Right cardiac atrium (tissue), 5 donors: ENCODE measurements at regions not wholly inside any gene's neighbourhood (a gene's known extent, or its start where the extent isn't known, plus 50 kb on each side); places are given as distances from the start of the nearest gene placed in this dataset.

Experiments
- ATAC-seq, 2 donors: fragments of 200-7000 bp; cut with Tn5 transposase; one replicate each; pipeline versions ENCODE4 v1.8.0 to v1.9.1; 2020; ENCODE audit warnings: moderate library complexity in 2 of 2, mild to moderate bottlenecking in 1 of 2
- DNase-seq, 3 donors: peaks; one replicate each; pipeline ENCODE4 v3.0.0-alpha.2; 2020
- H3K27ac ChIP-seq: one replicate; pipeline ENCODE4 v1.5.1; 2013; ENCODE audit warnings: mild to moderate bottlenecking, low read length, control low read depth, moderate library complexity
- H3K27me3 ChIP-seq: one replicate; pipeline ENCODE4 v1.6.1; 2013; ENCODE audit not compliant: control insufficient read depth, insufficient read depth
- H3K4me1 ChIP-seq: one replicate; pipeline ENCODE4 v1.6.1; 2013; ENCODE audit warnings: low read length; ENCODE audit not compliant: control insufficient read depth, insufficient read depth
- H3K4me3 ChIP-seq: one replicate; pipeline ENCODE4 v1.5.1; 2013; ENCODE audit warnings: low read length, control low read depth
- H3K9me3 ChIP-seq: one replicate; pipeline ENCODE4 v1.6.1; 2013; ENCODE audit warnings: low read length; ENCODE audit not compliant: control insufficient read depth
- WGBS: extraction: QIAGEN DNeasy Blood & Tissue Kit; methylation state at CpG from one replicate; pipeline ENCODE4 v1.1.7; 2013; 5-methylcytosine and 5-hydroxymethylcytosine counted together
- intact Hi-C, 4 donors: fragments of 100-400 bp; cut with DNase I; formaldehyde crosslinking; loops; one replicate each; pipeline versions ENCODE4 v1.11.0 to v1.14.0; 2022 to 2023
- donor health status: healthy with polysubstance abuse.
- donor health status: DM: no; HTN: yes; CAD: no.
- donor health status: DM: no; HTN: no; CAD: no.
- donor health status: DM: no; HTN: yes; CAD: no; lungs with severe emphysema.
- donor health status: DM: yes; HTN: yes; CAD: no.

DNA sequence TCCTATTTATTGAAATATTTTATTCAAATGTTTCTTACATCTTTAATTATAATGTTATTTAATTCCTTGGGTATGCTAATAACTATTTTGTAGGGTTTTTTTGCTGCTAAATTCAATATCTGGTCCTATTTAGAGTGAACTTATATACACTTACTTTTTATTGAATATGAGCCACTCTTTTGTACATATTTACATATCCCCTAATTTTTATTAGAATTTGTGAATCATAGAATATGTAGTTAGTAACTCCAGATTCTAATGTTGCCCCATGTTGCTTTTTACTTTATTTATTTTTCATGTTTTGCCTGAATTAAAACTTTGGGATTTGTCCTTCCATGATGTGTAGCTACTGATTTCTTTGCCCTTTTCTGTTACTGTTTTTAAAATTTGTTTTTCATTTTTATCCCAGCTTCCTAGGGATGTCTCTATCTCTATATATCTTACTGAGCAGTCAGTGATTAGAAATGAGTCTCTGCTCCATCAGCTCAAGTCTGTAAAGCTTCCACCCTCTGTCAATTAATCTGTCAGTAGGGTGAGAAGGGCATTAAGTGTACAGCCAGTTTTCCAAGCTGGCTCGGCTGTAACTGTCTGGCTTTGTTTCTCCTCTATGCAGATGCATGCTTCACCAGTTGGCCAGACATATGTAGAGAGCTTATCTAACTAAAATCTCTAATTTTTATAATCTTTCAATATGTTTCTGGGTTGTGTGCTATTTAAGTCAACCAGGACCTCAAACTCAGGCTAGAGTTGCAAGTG lies 256.9 kb downstream of the CDH19 start:
- no peak for DNase-seq
- 21% methylated on average over 1 of the region's 1 CpG for WGBS
- Histone ChIP-seq H3K9me3 (no peaks in the 10 kb centered on the region), H3K27ac (no peak overlapping the region), H3K27me3 (no peaks in the 10 kb centered on the region), H3K4me1 (no peaks in the 10 kb centered on the region), H3K4me3 (no peak overlapping the region)
- ATAC-seq = no peak
- intact Hi-C loops = no loop called here

DNA sequence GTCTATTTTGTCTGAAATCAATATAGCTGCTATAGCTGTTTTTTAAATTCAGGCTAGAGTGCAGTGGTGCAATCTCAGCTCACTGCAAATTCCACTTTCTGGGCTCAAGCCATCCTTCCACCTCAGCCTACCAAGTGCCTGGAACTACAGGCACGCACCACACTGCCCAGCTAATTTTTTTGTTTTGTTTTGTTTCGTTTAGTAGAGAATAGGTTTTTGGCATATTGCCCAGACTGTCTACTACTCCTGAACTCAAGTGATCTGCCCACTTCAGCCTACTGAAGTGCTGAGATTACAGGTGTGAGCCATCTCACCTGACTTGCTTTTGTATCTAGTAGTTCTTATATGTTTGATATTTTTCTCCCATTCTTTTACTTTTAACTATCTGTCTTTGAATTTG lies 259.7 kb downstream of the CDH19 start:
- H3K4me1 ChIP-seq = no peaks in the 10 kb centered on the region
- intact Hi-C loops = no loop called here
- whole genome bisulfite sequencing = 30% methylated on average over 2 of the region's 2 CpGs
- H3K4me3 ChIP-seq = no peak overlapping the region
- ATAC-seq (no peak), DNase-seq (no peak)
- no peak overlapping the region for H3K27ac ChIP-seq
- H3K9me3 ChIP-seq = no peaks in the 10 kb centered on the region
- no peaks in the 10 kb centered on the region for H3K27me3 ChIP-seq

DNA sequence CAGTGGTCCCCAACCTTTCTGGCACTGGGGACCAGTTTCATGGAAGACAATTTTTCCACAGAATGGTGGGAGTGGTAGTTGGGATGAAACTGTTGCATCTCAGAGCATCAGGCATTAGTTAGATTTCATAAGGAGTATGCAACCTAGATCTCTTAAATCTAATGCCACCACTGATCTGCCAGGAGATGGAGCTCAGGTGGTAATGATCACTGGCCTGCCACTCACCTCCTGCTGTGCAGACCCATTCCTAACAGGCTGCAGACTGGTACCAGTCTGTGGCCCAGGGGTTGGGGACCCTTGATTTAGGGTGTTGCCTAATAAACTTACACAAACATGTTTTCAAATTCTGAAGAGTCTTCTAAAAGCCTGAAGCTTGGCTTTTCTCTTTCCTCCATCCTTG lies 261.3 kb downstream of the CDH19 start:
- Histone ChIP-seq H3K4me1 (no peaks in the 10 kb centered on the region), H3K9me3 (no peaks in the 10 kb centered on the region), H3K27ac (no peak overlapping the region), H3K4me3 (no peak overlapping the region), H3K27me3 (no peaks in the 10 kb centered on the region)
- ATAC-seq (no peak), DNase-seq (no peak)
- intact Hi-C loops = no loop called here

DNA sequence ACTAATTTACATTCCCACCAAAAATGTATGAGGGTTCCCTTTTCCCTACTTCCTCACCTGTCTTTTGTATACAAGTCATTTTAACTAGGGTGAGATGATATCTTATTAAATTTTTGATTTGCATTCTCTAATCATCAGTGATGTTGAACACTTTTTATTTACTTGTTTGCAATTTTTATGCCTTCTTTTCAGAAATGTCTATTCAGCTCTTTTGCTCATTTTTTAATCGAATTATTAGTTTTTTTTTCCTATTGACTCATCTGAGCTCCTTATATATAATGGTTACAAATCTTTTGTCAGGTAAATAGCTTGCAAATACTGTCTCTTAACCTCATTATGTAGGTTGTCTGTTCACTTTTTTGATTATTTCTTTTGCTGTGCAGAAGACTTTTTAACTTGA lies 269.4 kb downstream of the CDH19 start:
- H3K4me1 ChIP-seq = no peaks in the 10 kb centered on the region
- 61% methylated on average over 1 of the region's 1 CpG for WGBS
- H3K4me3 ChIP-seq = no peak overlapping the region
- no peak for ATAC-seq
- H3K27ac ChIP-seq = no peak overlapping the region
- no peaks in the 10 kb centered on the region for H3K27me3 ChIP-seq
- no peak for DNase-seq
- H3K9me3 ChIP-seq = no peaks in the 10 kb centered on the region
- intact Hi-C loops = no loop called here

DNA sequence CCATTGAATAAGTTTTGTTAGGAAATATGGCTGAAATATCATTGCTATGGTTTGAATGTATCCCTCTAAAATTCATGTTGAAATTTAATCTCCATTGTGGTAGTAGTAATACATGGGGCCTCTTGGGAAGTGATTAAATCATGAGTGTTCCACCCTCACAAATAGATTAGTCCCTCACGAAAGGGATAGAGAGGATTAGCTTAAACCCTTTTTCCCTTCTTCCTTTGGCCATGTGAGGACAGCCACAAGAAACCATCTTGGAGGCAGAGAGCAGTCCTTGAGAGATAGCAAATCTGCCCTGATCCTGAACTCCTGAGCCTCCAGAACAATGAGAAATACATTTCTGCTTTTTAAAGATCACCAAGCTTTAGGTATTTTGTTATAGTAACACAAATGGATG lies 274.2 kb downstream of the CDH19 start:
- Histone ChIP-seq H3K4me1 (no peaks in the 10 kb centered on the region), H3K9me3 (no peaks in the 10 kb centered on the region), H3K27me3 (no peaks in the 10 kb centered on the region), H3K27ac (no peak overlapping the region), H3K4me3 (no peak overlapping the region)
- intact Hi-C loops = no loop called here
- WGBS = 54% methylated on average over 1 of the region's 1 CpG
- ATAC-seq (no peak), DNase-seq (no peak)

DNA sequence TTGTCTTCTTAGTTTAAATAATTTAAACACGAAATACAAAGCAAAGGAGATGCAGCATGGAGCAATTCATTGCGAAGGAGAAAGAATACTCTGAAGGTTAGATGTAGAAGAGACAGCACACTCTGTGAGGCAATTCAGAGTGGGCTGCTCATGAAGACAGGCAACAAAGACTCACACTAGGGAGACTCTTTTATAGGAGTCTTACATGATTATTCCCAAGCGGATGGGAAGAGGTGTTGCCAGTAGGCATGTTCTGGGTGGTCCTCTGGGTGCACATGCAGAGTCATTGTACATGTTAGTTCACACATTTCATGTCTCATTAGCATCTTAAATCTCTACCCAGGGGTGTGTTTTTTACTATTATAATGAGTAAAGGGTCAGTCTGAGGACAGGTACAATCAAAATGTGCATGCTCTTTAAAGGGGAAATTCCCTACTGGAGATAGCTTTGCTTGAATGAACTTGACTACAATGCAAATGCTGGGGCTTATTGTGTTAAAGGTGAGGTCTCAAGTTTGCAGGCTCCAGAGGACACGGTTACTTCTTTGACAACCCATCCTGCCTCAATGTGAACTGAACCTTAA lies 275.5 kb downstream of the CDH19 start:
- no peak for ATAC-seq

DNA sequence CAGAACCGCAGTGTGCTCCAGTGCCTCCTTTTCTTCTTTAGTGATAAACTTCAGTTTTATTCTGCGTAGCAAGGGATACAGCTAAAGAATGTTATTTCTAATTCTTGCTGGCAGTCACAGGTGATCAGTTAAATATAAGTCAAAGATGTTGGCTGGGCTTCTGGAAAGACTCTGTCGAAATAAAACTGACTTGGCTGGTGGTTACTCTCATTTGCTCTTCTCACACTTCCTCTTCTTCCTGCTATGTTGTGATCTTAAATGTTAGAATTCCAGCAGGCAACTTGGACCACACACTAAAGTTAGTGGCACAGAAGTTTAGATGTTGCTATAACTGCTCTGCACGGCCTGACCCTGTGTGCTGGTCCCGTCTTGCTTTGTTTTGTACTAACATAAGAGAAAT lies 278.6 kb downstream of the CDH19 start:
- ATAC-seq = no peak
- Histone ChIP-seq H3K4me3 (no peak overlapping the region), H3K9me3 (no peaks in the 10 kb centered on the region), H3K4me1 (no peaks in the 10 kb centered on the region), H3K27me3 (no peaks in the 10 kb centered on the region), H3K27ac (no peak overlapping the region)
- DNase-seq = no peak
- whole genome bisulfite sequencing = 69% methylated on average over 5 of the region's 5 CpGs
- intact Hi-C loops = no loop called here

More for the DNA sequence above, 275.5 kb downstream of the CDH19 start:
- no peak for DNase-seq
- Histone ChIP-seq H3K4me3 (no peak overlapping the region), H3K9me3 (no peaks in the 10 kb centered on the region), H3K27me3 (no peaks in the 10 kb centered on the region), H3K27ac (no peak overlapping the region), H3K4me1 (no peaks in the 10 kb centered on the region)
- intact Hi-C loops = no loop called here
- WGBS = 77% methylated on average over 4 of the region's 4 CpGs

DNA sequence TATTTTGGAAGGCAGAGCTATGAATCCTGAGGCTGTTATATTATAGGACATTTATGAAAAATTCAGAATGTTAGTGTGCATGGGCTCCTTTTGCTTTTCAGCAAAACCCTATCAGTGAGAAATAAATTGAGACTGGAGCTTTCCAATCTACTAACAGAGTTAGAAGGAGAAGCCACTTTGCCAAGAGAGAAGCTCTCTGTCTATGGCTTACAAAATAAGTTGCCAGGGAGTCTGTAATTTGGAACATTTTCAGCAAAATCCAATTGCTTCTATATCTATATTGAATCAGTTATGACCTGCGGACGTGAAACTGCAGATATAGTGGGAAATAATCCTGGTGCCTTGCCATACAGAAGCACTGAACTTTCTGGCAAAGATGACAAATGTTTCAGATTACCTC lies 279.3 kb downstream of the CDH19 start:
- intact Hi-C loops = no loop called here

DNA sequence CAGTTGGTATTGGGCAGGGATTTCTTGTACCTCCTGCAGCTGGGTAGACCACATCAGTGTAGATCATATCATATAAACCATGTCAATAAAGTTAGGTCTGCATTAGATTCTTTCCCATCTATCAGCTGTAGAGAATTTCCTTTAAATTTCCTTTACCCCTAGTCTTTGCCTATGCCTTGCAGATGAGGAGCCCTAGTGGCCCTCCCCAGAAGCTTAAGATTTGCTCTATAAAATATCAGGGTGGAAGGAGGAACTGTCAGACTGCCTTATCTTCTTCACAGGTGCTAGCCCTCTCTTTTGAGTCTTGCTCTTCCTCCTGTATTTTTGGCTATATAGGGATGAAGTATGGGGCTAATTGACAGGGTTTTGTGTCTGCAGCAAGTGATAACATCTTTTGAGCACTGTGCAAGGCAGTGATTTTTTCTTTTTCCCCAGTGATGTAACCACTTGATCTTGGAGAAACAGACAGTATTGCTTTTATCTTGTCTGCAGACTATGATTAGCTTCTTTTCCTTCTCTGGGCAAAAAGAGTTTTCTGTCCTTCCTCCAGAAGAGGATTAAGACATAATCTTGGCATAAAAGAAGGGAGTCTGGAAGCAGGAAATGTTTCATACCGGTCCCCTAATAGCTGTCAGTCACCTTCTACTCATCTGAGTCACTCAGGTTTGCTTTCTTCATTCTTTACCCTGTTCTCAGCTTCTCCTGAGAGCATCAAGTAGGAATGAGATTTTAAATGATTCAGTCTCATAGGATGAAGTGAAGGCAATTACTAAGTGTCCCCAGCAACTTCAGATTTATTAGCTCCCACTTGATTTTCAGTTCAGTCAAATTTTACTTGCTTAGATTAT lies 286.4 kb downstream of the CDH19 start:
- ATAC-seq (no peak), DNase-seq (no peak)
- Histone ChIP-seq H3K4me3 (no peak overlapping the region), H3K4me1 (no peaks in the 10 kb centered on the region), H3K27me3 (no peaks in the 10 kb centered on the region), H3K9me3 (no peaks in the 10 kb centered on the region), H3K27ac (no peak overlapping the region)
- intact Hi-C loops = no loop called here
- 24% methylated on average over 1 of the region's 1 CpG for WGBS

More for the DNA sequence above, 279.3 kb downstream of the CDH19 start:
- H3K4me1 ChIP-seq = no peaks in the 10 kb centered on the region
- no peaks in the 10 kb centered on the region for H3K27me3 ChIP-seq
- DNase-seq = no peak
- no peak overlapping the region for H3K4me3 ChIP-seq
- ATAC-seq = no peak
- no peak overlapping the region for H3K27ac ChIP-seq
- WGBS = 56% methylated on average over 2 of the region's 2 CpGs
- no peaks in the 10 kb centered on the region for H3K9me3 ChIP-seq

DNA sequence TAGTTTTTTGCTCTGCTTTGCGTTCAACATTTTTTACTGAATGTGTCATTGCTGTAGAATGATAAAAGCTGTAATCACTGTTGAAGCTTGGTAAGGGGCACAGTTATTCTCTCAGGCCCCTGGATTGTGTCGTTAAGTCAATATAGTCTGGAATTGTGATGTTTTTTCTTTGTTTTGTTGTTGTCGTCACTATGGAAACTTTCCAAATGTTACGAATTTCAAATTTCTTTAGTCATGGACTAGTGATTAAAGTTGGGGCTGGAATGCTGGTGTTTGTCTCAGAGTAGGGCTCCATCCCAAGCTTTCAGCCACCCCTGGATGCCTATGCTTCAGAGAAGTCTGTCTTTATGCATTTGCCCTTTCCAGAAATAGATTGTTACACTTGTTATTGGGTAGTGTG lies 287.2 kb downstream of the CDH19 start:
- ATAC-seq (no peak), DNase-seq (no peak)
- Histone ChIP-seq H3K9me3 (no peaks in the 10 kb centered on the region), H3K4me3 (no peak overlapping the region), H3K27ac (no peak overlapping the region), H3K27me3 (no peaks in the 10 kb centered on the region), H3K4me1 (no peaks in the 10 kb centered on the region)
- intact Hi-C loops = no loop called here
- 35% methylated on average over 4 of the region's 4 CpGs for WGBS

DNA sequence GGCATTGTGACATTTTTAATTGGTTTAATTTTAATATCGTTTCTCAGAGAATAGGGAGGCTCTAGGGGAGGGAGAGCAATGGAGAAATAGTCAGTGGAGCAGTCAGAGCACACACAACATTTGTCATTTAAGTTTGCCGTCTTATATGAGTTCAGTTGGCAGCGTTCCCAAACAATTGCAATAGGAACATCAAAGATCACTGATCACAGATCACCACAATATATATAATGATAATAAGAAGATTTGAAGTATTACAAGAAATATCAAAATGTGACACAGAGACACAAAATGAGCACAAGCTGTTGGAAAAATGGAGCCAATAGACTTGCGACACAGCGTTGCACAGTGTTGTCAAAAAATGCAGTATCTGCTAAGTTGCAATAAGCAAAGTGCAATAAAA lies 303.7 kb downstream of the CDH19 start:
- Histone ChIP-seq H3K4me3 (no peak overlapping the region), H3K9me3 (no peaks in the 10 kb centered on the region), H3K4me1 (no peaks in the 10 kb centered on the region), H3K27me3 (no peaks in the 10 kb centered on the region), H3K27ac (no peak overlapping the region)
- DNase-seq = no peak
- ATAC-seq = no peak
- 64% methylated on average over 5 of the region's 5 CpGs for WGBS
- intact Hi-C loops = no loop called here
